T-helper 1 cell treated with Interleukin-12 subunit alpha and Interleukin-12 subunit beta and Interleukin-4 antibody, amounts not matched to agents 30 μg/mL and 1 μg/mL, for 36 hours (primary cell): ENCODE measurements at regions not wholly inside any gene's neighbourhood (a gene's known extent, or its start where the extent isn't known, plus 50 kb on each side); places are given as distances from the start of the nearest gene placed in this dataset.

Experiments used
- H3K27ac Mint-ChIP-seq: one replicate; pipeline ENCODE4 v1.8.0; 2021; ENCODE audit warnings: mild to moderate bottlenecking, mixed read lengths
- H3K27me3 Mint-ChIP-seq: one replicate; pipeline ENCODE4 v1.8.0; 2021; ENCODE audit warnings: low read depth, mixed read lengths
- H3K36me3 Mint-ChIP-seq: one replicate; pipeline ENCODE4 v1.8.0; 2021; ENCODE audit warnings: low read depth, mixed read lengths
- H3K4me1 Mint-ChIP-seq: one replicate; pipeline ENCODE4 v1.8.0; 2021; ENCODE audit warnings: low read depth, mixed read lengths
- H3K4me3 Mint-ChIP-seq: one replicate; pipeline ENCODE4 v1.8.0; 2021; ENCODE audit warnings: mild to moderate bottlenecking, moderate library complexity, mixed read lengths
- H3K9me3 Mint-ChIP-seq: one replicate; pipeline ENCODE4 v1.8.0; 2021; ENCODE audit warnings: mixed read lengths

GRCh38 chr18:2293109-2293839 lies 278.0 kb downstream of the METTL4 start:
- H3K27me3 Mint-ChIP-seq = no peaks in the 10 kb centered on the region
- H3K4me1 Mint-ChIP-seq = no peaks in the 10 kb centered on the region
- H3K9me3 Mint-ChIP-seq = no peaks in the 10 kb centered on the region
- H3K4me3 Mint-ChIP-seq = no peak overlapping the region
- no peaks in the 10 kb centered on the region for H3K36me3 Mint-ChIP-seq
- no peak overlapping the region for H3K27ac Mint-ChIP-seq

GRCh38 chr18:2301316-2301715 lies 270.0 kb downstream of the METTL4 start:
- Mint-ChIP-seq H3K9me3 (no peaks in the 10 kb centered on the region), H3K27me3 (peaks cover 15% of the 10 kb centered on the region), H3K27ac (no peak overlapping the region), H3K4me3 (no peak overlapping the region), H3K36me3 (no peaks in the 10 kb centered on the region), H3K4me1 (no peaks in the 10 kb centered on the region)

GRCh38 chr18:2302012-2302411 lies 269.3 kb downstream of the METTL4 start:
- H3K9me3 Mint-ChIP-seq = no peaks in the 10 kb centered on the region
- H3K27me3 Mint-ChIP-seq = peaks cover 17% of the 10 kb centered on the region
- no peak overlapping the region for H3K27ac Mint-ChIP-seq
- no peaks in the 10 kb centered on the region for H3K36me3 Mint-ChIP-seq
- H3K4me1 Mint-ChIP-seq = no peaks in the 10 kb centered on the region
- no peak overlapping the region for H3K4me3 Mint-ChIP-seq

- peaks cover 19% of the 10 kb centered on the region for H3K27me3 Mint-ChIP-seq
- no peak overlapping the region for H3K4me3 Mint-ChIP-seq
- no peaks in the 10 kb centered on the region for H3K4me1 Mint-ChIP-seq
- H3K36me3 Mint-ChIP-seq = no peaks in the 10 kb centered on the region
- H3K9me3 Mint-ChIP-seq = no peaks in the 10 kb centered on the region
- no peak overlapping the region for H3K27ac Mint-ChIP-seq
These were observed 268.4 kb downstream of the METTL4 start for GRCh38 chr18:2302628-2303516.

- no peaks in the 10 kb centered on the region for H3K4me1 Mint-ChIP-seq
- no peak overlapping the region for H3K4me3 Mint-ChIP-seq
- H3K9me3 Mint-ChIP-seq = no peaks in the 10 kb centered on the region
These were observed 267.6 kb downstream of the METTL4 start for GRCh38 chr18:2303517-2304238.

GRCh38 chr18:2304378-2305175 lies 266.7 kb downstream of the METTL4 start:
- Mint-ChIP-seq H3K9me3 (no peaks in the 10 kb centered on the region), H3K36me3 (no peaks in the 10 kb centered on the region), H3K4me3 (no peak overlapping the region), H3K27me3 (peaks cover 14% of the 10 kb centered on the region), H3K4me1 (no peaks in the 10 kb centered on the region), H3K27ac (no peak overlapping the region)

More at GRCh38 chr18:2303517-2304238, 267.6 kb downstream of the METTL4 start:
- no peaks in the 10 kb centered on the region for H3K36me3 Mint-ChIP-seq
- peaks cover 18% of the 10 kb centered on the region for H3K27me3 Mint-ChIP-seq
- no peak overlapping the region for H3K27ac Mint-ChIP-seq

GRCh38 chr18:2306606-2307005 lies 264.7 kb downstream of the METTL4 start:
- H3K9me3 Mint-ChIP-seq = no peaks in the 10 kb centered on the region
- no peak overlapping the region for H3K27ac Mint-ChIP-seq
- H3K27me3 Mint-ChIP-seq = peaks cover 14% of the 10 kb centered on the region
- no peaks in the 10 kb centered on the region for H3K36me3 Mint-ChIP-seq
- H3K4me3 Mint-ChIP-seq = no peak overlapping the region
- H3K4me1 Mint-ChIP-seq = no peaks in the 10 kb centered on the region

- no peaks in the 10 kb centered on the region for H3K36me3 Mint-ChIP-seq
- H3K27ac Mint-ChIP-seq = no peak overlapping the region
- H3K4me1 Mint-ChIP-seq = no peaks in the 10 kb centered on the region
- peaks cover 7% of the 10 kb centered on the region for H3K27me3 Mint-ChIP-seq
- H3K4me3 Mint-ChIP-seq = no peak overlapping the region
- H3K9me3 Mint-ChIP-seq = no peaks in the 10 kb centered on the region
These were observed 260.4 kb downstream of the METTL4 start for GRCh38 chr18:2310886-2311285.

GRCh38 chr18:2312440-2312839 lies 258.9 kb downstream of the METTL4 start:
- Mint-ChIP-seq H3K27ac (no peak overlapping the region), H3K9me3 (no peaks in the 10 kb centered on the region), H3K36me3 (no peaks in the 10 kb centered on the region), H3K4me3 (no peak overlapping the region), H3K27me3 (peaks cover 4% of the 10 kb centered on the region), H3K4me1 (no peaks in the 10 kb centered on the region)

- H3K4me1 Mint-ChIP-seq = no peaks in the 10 kb centered on the region
- no peaks in the 10 kb centered on the region for H3K9me3 Mint-ChIP-seq
- H3K36me3 Mint-ChIP-seq = no peaks in the 10 kb centered on the region
- no peak overlapping the region for H3K4me3 Mint-ChIP-seq
- H3K27ac Mint-ChIP-seq = no peak overlapping the region
- H3K27me3 Mint-ChIP-seq = peaks cover 4% of the 10 kb centered on the region
These were observed 258.0 kb downstream of the METTL4 start for GRCh38 chr18:2313332-2313731.

- no peak overlapping the region for H3K27ac Mint-ChIP-seq
- no peak overlapping the region for H3K4me3 Mint-ChIP-seq
- H3K27me3 Mint-ChIP-seq = peaks cover 4% of the 10 kb centered on the region
- no peaks in the 10 kb centered on the region for H3K36me3 Mint-ChIP-seq
- no peaks in the 10 kb centered on the region for H3K9me3 Mint-ChIP-seq
- H3K4me1 Mint-ChIP-seq = no peaks in the 10 kb centered on the region
These were observed 255.1 kb downstream of the METTL4 start for GRCh38 chr18:2316082-2316750.

- no peaks in the 10 kb centered on the region for H3K4me1 Mint-ChIP-seq
- H3K27me3 Mint-ChIP-seq = peaks cover 4% of the 10 kb centered on the region
- H3K36me3 Mint-ChIP-seq = no peaks in the 10 kb centered on the region
- no peak overlapping the region for H3K27ac Mint-ChIP-seq
- H3K4me3 Mint-ChIP-seq = no peak overlapping the region
- no peaks in the 10 kb centered on the region for H3K9me3 Mint-ChIP-seq
These were observed 254.3 kb downstream of the METTL4 start for GRCh38 chr18:2316751-2317696.

GRCh38 chr18:2324459-2324858 lies 246.8 kb downstream of the METTL4 start:
- H3K9me3 Mint-ChIP-seq = no peaks in the 10 kb centered on the region
- peaks cover 6% of the 10 kb centered on the region for H3K27me3 Mint-ChIP-seq

More at GRCh38 chr18:2324459-2324858, 246.8 kb downstream of the METTL4 start:
- Mint-ChIP-seq H3K27ac (no peak overlapping the region), H3K36me3 (no peaks in the 10 kb centered on the region), H3K4me3 (no peak overlapping the region), H3K4me1 (no peaks in the 10 kb centered on the region)
